IPS DF 4.7 (cell line): ENCODE measurements at regions not wholly inside any gene's neighbourhood (a gene's known extent, or its start where the extent isn't known, plus 50 kb on each side); places are given as distances from the start of the nearest gene placed in this dataset.
"Not testable (repeated sequence)": the region's sequence is repeated elsewhere in the genome, so short reads cannot be mapped to it uniquely, and the experiment has no call there.

Experiments
- DNase-seq: peaks from one replicate; pipeline ENCODE4 v3.0.0-alpha.2; 2013; ENCODE audit warnings: low spot score; ENCODE audit errors: extremely low read depth

DNA sequence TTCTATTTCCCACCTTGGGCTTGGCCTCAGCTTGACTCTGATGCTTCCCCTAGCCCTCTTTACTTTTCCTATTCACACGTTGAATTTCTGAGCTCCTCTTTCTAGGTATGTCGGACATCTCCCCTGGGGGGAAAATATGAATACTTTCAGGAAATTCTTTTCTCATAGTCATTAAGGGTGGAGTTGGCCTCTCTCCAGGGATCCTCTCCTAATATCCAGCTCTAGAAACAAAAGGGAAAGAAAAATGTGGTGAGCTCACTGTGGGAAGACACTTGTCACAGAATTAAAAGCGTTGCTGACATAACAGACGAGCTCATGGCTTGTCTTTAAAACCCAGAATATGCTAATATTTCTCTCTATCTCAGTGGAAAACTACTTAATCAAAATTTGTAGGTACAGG lies 132.7 kb upstream of the MEX3C start:
- no peak for DNase-seq

- DNase-seq: no peak
Measured at GRCh38 chr18:51330739-51331138, 133.3 kb upstream of the MEX3C start.

GRCh38 chr18:51337406-51337805 lies 139.9 kb upstream of the MEX3C start:
- no peak for DNase-seq

DNA sequence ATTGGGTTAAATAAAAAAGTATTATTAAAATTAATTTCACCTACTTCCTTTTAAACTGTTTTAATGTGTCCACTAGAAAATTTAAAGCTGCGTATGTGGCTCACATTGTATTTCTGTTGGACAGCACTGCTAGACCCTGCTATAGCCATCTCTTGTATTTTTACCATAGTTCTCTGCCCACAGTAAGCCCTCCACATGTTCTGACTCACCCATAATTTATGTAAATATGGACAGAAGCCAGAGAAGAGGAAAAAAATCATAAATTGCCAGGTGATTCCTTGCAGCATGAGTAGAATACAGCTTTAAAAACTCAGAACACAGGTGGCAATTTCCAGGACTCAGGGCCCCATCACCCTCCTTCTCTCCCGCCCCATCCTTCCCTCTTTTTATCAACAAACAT lies 142.4 kb upstream of the MEX3C start:
- DNase-seq: no peak

- no peak for DNase-seq
Measured at GRCh38 chr18:51340332-51340731, 142.9 kb upstream of the MEX3C start.

GRCh38 chr18:51342815-51343214 lies 145.3 kb upstream of the MEX3C start:
- no peak for DNase-seq

- no peak for DNase-seq
Measured at GRCh38 chr18:51345848-51346391, 148.4 kb upstream of the MEX3C start.

GRCh38 chr18:51346404-51346803 lies 148.9 kb upstream of the MEX3C start:
- no peak for DNase-seq

DNA sequence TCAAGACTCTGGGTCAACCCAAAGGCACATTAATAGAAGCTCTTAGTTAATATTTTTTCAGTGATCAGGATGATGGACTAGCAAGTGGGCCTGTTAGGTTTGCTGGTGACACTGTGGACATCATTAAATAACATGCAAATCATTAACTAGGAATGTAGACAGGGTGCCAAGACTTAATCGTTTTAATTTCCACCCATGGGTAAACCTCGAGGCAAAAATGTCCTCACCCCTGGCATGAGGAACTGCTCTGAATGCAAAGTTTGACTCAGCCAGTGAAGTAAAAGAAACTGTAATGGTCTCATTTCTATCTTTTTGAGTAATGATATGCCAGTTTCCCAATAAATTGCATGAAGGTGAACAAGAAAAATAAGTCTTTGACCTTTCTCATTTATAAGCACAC lies 152.6 kb upstream of the MEX3C start:
- DNase-seq: no peak

DNA sequence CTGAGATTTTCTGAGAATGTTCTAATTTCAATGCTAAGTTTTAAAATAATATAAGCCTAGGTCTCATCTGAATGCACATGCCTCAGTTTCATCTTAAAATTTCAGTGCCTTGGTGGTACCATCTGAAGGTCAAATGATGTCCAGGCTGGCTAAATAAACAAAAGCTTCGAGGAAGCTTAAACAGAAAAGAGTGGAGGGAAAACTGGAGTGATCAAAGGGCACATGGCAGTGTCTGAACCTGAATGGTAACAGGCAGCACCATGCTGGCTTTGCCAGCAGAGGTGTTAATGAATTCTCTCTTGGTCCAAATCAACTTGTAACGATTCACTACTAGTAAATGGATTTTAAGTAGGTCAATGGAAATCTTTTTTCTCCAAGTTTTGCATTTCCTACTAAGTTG lies 158.4 kb upstream of the MEX3C start:
- no peak for DNase-seq

DNA sequence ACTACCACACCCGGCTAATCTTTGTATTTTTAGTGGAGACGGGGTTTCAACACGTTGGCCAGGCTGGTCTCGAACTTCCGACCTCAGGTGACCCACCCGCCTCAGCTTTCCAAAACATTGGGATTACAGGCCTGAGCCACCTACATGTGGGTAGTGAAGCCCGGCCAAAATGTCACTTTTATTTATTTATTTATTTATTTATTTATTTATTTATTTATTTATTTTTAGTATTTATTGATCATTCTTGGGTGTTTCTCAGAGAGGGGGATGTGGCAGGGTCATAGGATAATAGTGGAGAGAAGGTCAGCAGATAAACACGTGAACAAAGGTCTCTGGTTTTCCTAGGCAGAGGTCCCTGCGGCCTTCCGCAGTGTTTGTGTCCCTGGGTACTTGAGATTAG lies 162.8 kb upstream of the MEX3C start:
- not testable (repeated sequence) for DNase-seq

- no peak for DNase-seq
Measured at GRCh38 chr18:51361130-51361860, 163.8 kb upstream of the MEX3C start.

DNA sequence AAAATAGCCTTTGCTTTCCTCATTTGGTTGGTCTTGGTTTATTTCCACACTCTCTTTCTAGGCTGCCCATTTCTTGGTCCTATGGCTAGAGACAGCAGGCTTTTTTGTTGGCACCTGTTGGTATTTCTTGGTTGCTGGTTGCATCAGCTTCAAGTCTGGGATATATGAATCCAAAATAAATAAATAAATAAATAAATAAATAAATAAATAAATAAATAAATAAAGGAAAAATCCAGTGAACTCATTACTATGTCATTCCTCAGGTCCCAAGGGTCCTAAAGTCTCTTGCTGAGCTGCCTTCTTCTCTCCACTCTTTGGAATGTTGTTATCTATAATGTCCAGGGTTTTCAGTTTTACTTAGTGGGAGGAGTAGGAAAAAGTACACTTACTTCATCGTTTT lies 165.9 kb upstream of the MEX3C start:
- no peak for DNase-seq

- DNase-seq: no peak
Measured at GRCh38 chr18:51370996-51371395, 173.5 kb upstream of the MEX3C start.

DNA sequence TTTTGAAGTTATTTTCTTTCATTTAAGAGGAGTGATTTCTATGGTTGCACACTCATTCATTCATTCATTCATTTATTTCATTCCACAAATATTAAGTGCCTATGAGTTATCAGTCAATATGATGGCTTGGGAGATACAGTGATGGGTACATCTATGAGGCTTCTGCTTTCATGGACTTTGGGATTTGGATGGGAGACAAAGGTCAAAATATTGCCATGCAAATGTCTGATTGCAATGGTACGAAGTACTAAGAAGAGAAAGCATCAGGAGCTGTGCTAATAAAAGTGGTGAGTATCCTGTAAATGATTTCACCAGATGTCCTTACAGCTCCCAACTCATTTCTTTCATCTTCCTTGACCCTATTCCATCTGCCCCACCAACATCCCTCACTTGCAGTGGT lies 174.4 kb upstream of the MEX3C start:
- DNase-seq: no peak

- no peak for DNase-seq
Measured at GRCh38 chr18:51382081-51382480, 184.6 kb upstream of the MEX3C start.

DNA sequence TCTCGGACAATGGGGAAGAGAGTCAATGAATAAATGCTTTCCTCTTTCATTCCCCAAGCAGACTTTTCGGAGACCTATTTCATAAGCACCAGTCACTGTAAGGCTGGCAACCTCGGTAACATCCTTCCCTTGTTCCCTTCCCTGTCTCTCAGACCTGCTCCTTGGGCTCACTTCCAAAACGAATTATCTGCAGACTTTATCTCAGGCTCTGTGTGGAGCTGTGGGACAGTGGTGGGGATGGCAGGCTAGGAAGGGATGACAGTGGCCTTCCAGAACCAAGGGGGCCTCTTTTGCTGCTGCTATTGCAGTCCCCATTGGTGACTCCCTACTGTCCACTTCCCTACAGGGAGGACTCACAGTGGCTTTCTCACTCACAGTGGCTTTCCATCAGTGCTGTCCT lies 185.6 kb upstream of the MEX3C start:
- DNase-seq: no peak

GRCh38 chr18:51383711-51384110 lies 186.2 kb upstream of the MEX3C start:
- no peak for DNase-seq

DNA sequence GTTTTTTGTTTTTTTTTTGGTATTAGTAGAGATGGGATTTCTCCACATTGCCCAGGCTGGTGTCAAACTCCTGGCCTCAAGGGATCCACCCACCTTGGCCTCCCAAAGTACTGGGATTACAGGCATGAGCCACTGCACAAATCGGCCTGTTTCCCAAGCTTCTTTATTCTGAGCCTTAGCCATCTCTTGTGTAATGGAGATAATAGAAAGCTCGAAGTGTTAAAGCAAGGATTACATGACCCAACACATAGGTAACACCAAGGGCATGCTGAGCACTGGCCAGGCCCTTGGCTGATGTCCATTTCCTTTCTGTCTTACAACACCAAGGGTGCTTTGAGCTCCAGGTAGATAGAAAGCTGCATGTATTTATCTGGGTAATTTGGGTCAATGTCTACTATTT lies 187.8 kb upstream of the MEX3C start:
- no peak for DNase-seq

GRCh38 chr18:51390702-51391101 lies 193.2 kb upstream of the MEX3C start:
- DNase-seq: no peak

- DNase-seq: no peak
Measured at GRCh38 chr18:51391215-51391614, 193.7 kb upstream of the MEX3C start.

GRCh38 chr18:51391731-51392130 lies 194.2 kb upstream of the MEX3C start:
- no peak for DNase-seq

- DNase-seq: no peak
Measured at GRCh38 chr18:51397347-51397962, 200.0 kb upstream of the MEX3C start.
